Endothelial cell of umbilical vein (primary cell): ENCODE measurements at regions not wholly inside any gene's neighbourhood (a gene's known extent, or its start where the extent isn't known, plus 50 kb on each side); places are given as distances from the start of the nearest gene placed in this dataset.

ENCODE experiments used
- FOS ChIP-seq: IDR thresholded peaks from 2 replicates; pipeline ENCODE4 v1.6.1; 2011; ENCODE audit warnings: mild to moderate bottlenecking, low read length, moderate library complexity, borderline replicate concordance; ENCODE audit not compliant: insufficient read depth
- POLR2A ChIP-seq: IDR thresholded peaks from 2 replicates; pipeline ENCODE4 v1.6.1; 2012; ENCODE audit warnings: low read depth, mild to moderate bottlenecking, control low read depth, low read length
- TF ChIP-seq, protein P1 (sequence below), 2 donors: IDR thresholded peaks; 1 replicate in 1 of 2; 2 replicates in 1 of 2; pipeline ENCODE4 v1.5.1; 2011; ENCODE audit warnings: low read length in 2 of 2, mild to moderate bottlenecking in 2 of 2, moderate library complexity in 2 of 2, control low read depth in 1 of 2, inconsistent platforms in 1 of 2, low read depth in 1 of 2; ENCODE audit not compliant: insufficient read depth in 1 of 2; ENCODE audit errors: extremely low read depth in 1 of 2

GRCh38 chrX:39469126-39469525 is 628.6 kb downstream of the BCOR start:
- no peak for TF ChIP-seq POLR2A
- TF ChIP-seq, protein P1, sequence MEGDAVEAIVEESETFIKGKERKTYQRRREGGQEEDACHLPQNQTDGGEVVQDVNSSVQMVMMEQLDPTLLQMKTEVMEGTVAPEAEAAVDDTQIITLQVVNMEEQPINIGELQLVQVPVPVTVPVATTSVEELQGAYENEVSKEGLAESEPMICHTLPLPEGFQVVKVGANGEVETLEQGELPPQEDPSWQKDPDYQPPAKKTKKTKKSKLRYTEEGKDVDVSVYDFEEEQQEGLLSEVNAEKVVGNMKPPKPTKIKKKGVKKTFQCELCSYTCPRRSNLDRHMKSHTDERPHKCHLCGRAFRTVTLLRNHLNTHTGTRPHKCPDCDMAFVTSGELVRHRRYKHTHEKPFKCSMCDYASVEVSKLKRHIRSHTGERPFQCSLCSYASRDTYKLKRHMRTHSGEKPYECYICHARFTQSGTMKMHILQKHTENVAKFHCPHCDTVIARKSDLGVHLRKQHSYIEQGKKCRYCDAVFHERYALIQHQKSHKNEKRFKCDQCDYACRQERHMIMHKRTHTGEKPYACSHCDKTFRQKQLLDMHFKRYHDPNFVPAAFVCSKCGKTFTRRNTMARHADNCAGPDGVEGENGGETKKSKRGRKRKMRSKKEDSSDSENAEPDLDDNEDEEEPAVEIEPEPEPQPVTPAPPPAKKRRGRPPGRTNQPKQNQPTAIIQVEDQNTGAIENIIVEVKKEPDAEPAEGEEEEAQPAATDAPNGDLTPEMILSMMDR (IDR thresholded peaks at IDR 0.05; ENCODE audit: extremely low read depth in 1 of 2, insufficient read depth in 1 of 2, low read depth in 1 of 2, low read length in 2 of 2), result no peak
- no peak for TF ChIP-seq FOS
